ENCODE measurements at regions not wholly inside any gene's neighbourhood (a gene's known extent, or its start where the extent isn't known, plus 50 kb on each side); places are given as distances from the start of the nearest gene placed in this dataset.

DNA sequence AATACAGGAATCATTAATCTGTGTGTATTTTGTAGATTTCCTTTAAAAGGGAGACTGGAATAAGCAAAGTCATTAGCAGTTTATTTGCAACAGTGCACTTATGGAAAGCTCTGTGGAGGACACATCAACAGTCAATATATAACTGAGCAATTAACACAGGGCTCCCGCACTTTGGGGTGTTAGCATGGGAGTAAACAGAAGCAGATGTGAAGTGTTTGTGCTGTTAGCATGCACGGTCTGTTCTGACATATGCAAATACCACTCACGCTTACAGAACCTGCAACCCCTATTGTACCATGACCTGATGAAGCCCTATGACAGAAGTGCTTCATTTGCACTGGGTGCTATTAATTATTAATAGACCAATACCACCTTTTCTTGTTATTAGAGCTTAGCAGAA, 118.9 kb downstream of the PPP1R3A start:
- no peaks in the 10 kb centered on the region for H3K36me3 ChIP-seq
- no peaks in the 10 kb centered on the region for H3K36me3 Mint-ChIP-seq
- H3K27me3 Mint-ChIP-seq (ENCODE audit: insufficient read depth, low read depth), result no peaks in the 10 kb centered on the region
- H4K20me1 ChIP-seq (ENCODE audit: low read depth), result no peaks in the 10 kb centered on the region
- no peak for DNase-seq (ENCODE audit: low spot score)
- no peaks in the 10 kb centered on the region for H3K4me1 ChIP-seq
- H3K4me1 Mint-ChIP-seq, result no peaks in the 10 kb centered on the region
- H3K4me3 Mint-ChIP-seq, result no peak overlapping the region
- no peaks in the 10 kb centered on the region for H3K9me3 ChIP-seq (ENCODE audit: low read depth)
- H2AFZ ChIP-seq (replicated peaks), result no peak overlapping the region
- no peak overlapping the region for H3K9ac ChIP-seq
- no peak overlapping the region for H3K27ac Mint-ChIP-seq
- H3K9me3 Mint-ChIP-seq, result no peaks in the 10 kb centered on the region
- H3K27ac ChIP-seq, result no peak overlapping the region
- no peak overlapping the region for H3K4me2 ChIP-seq
- H3F3A ChIP-seq (ENCODE audit: low read depth), result no peaks in the 10 kb centered on the region
- H3K27me3 ChIP-seq, result no peaks in the 10 kb centered on the region
- H3K4me3 ChIP-seq, result no peak overlapping the region
- no peaks in the 10 kb centered on the region for H3K79me2 ChIP-seq (ENCODE audit: low read depth)
- TF ChIP-seq, protein P1, sequence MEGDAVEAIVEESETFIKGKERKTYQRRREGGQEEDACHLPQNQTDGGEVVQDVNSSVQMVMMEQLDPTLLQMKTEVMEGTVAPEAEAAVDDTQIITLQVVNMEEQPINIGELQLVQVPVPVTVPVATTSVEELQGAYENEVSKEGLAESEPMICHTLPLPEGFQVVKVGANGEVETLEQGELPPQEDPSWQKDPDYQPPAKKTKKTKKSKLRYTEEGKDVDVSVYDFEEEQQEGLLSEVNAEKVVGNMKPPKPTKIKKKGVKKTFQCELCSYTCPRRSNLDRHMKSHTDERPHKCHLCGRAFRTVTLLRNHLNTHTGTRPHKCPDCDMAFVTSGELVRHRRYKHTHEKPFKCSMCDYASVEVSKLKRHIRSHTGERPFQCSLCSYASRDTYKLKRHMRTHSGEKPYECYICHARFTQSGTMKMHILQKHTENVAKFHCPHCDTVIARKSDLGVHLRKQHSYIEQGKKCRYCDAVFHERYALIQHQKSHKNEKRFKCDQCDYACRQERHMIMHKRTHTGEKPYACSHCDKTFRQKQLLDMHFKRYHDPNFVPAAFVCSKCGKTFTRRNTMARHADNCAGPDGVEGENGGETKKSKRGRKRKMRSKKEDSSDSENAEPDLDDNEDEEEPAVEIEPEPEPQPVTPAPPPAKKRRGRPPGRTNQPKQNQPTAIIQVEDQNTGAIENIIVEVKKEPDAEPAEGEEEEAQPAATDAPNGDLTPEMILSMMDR (IDR thresholded peaks at IDR 0.05), result no peak
- TF ChIP-seq EZH2 (IDR thresholded peaks at IDR 0.05) (no peak), EZH2phosphoT487 (IDR thresholded peaks at IDR 0.05) (no peak)

DNA sequence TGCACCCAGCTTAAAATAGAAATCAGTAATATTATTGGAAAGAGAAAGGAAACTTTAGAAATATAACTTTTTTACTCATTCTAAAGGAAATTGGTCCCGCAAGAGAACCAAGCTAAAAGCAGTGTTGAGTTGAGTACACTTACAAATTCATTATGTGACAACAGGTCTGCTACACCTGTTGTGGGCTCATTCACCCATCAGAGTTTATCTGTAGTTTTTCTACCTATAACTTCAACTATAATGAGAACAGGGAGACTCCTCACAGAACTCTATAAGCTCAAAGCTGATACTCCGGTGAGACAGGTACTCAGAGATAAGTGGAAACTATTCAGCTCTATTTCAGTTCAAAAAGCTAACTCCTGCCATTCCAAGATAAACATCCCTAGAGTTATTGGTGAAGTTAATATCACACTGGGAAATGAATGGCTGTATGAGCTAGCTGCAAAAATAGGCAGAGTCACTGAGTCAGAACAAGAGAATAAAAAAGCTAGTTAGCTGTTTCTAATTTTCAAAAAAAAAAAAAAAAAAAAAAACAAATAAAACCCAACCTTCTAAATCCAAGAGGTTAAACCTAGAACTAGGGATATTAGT, 121.3 kb downstream of the PPP1R3A start:
- Histone ChIP-seq H4K20me1 (ENCODE audit: low read depth) (no peaks in the 10 kb centered on the region), H3F3A (ENCODE audit: low read depth) (no peaks in the 10 kb centered on the region), H3K4me2 (no peak overlapping the region), H3K9ac (no peak overlapping the region), H3K36me3 (no peaks in the 10 kb centered on the region), H3K4me3 (no peak overlapping the region), H3K9me3 (ENCODE audit: low read depth) (no peaks in the 10 kb centered on the region), H3K79me2 (ENCODE audit: low read depth) (no peaks in the 10 kb centered on the region), H3K27ac (no peak overlapping the region), H3K27me3 (no peaks in the 10 kb centered on the region), H2AFZ (replicated peaks) (no peak overlapping the region), H3K4me1 (no peaks in the 10 kb centered on the region)
- H3K36me3 Mint-ChIP-seq, result no peaks in the 10 kb centered on the region
- no peak overlapping the region for H3K27ac Mint-ChIP-seq
- no peaks in the 10 kb centered on the region for H3K27me3 Mint-ChIP-seq (ENCODE audit: insufficient read depth, low read depth)
- TF ChIP-seq EZH2phosphoT487 (IDR thresholded peaks at IDR 0.05), result no peak
- TF ChIP-seq EZH2 (IDR thresholded peaks at IDR 0.05), result no peak
- TF ChIP-seq, protein P1 (IDR thresholded peaks at IDR 0.05), result no peak
- DNase-seq (ENCODE audit: low spot score), result no peak
- no peak overlapping the region for H3K4me3 Mint-ChIP-seq
- no peaks in the 10 kb centered on the region for H3K4me1 Mint-ChIP-seq
- no peaks in the 10 kb centered on the region for H3K9me3 Mint-ChIP-seq

DNA sequence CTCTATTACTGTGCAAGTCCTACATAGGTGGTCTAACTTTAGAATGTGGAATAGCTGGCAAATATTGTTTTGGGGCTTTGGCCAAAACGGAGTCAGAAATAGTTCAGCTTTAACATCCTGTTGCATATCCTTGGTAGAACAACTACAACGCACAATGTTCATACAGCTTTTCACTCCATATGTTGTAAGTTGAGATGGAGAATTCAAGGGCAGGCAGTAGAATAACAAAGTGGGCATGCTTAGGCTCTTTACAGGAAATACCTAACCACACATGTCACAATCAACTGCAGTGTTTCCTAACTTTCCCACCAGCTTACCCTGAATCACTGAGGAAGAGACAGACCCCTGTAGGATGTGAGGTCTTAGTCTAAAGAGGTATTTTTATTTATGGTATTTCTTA, 122.3 kb downstream of the PPP1R3A start:
- Histone ChIP-seq H3K36me3 (no peaks in the 10 kb centered on the region), H3K9me3 (ENCODE audit: low read depth) (no peaks in the 10 kb centered on the region), H3K4me2 (no peak overlapping the region), H3K27me3 (no peaks in the 10 kb centered on the region), H4K20me1 (ENCODE audit: low read depth) (no peaks in the 10 kb centered on the region), H3K27ac (no peak overlapping the region), H3K4me1 (no peaks in the 10 kb centered on the region), H3K79me2 (ENCODE audit: low read depth) (no peaks in the 10 kb centered on the region), H3F3A (ENCODE audit: low read depth) (no peaks in the 10 kb centered on the region), H3K9ac (no peak overlapping the region), H3K4me3 (no peak overlapping the region), H2AFZ (replicated peaks) (no peak overlapping the region)
- Mint-ChIP-seq H3K27me3 (ENCODE audit: insufficient read depth, low read depth) (no peaks in the 10 kb centered on the region), H3K4me1 (no peaks in the 10 kb centered on the region), H3K9me3 (no peaks in the 10 kb centered on the region), H3K4me3 (no peak overlapping the region), H3K36me3 (no peaks in the 10 kb centered on the region), H3K27ac (no peak overlapping the region)
- no peak for DNase-seq (ENCODE audit: low spot score)
- TF ChIP-seq EZH2 (IDR thresholded peaks at IDR 0.05), result no peak
- no peak for TF ChIP-seq EZH2phosphoT487 (IDR thresholded peaks at IDR 0.05)
- TF ChIP-seq, protein P1 (IDR thresholded peaks at IDR 0.05), result no peak
